HFF-Myc (cell line): ENCODE measurements at regions not wholly inside any gene's neighbourhood (a gene's known extent, or its start where the extent isn't known, plus 50 kb on each side); places are given as distances from the start of the nearest gene placed in this dataset.

Experiments
- DNase-seq: peaks from one replicate; pipeline ENCODE4 v3.0.0-alpha.2; 2011; ENCODE audit warnings: low read depth; ENCODE audit errors: extremely low read depth
- H3K4me3 ChIP-seq: replicated peaks from 2 replicates; pipeline ENCODE4 v1.5.1; 2011; ENCODE audit warnings: low read depth, mild to moderate bottlenecking, control low read depth, low read length
- CTCF ChIP-seq: IDR thresholded peaks from 2 replicates; pipeline ENCODE4 v1.5.1; 2012; ENCODE audit warnings: mild to moderate bottlenecking, low read depth, low read length, control low read depth; ENCODE audit errors: missing control alignments

GRCh38 chr2:150166313-150167051 is 321.0 kb downstream of the RND3 start:
- no peak overlapping the region for H3K4me3 ChIP-seq
- no peak for DNase-seq
- TF ChIP-seq CTCF = no peak

GRCh38 chr2:150165988-150166312 is 321.5 kb downstream of the RND3 start:
- no peak for TF ChIP-seq CTCF
- no peak overlapping the region for H3K4me3 ChIP-seq
- DNase-seq = no peak

DNA sequence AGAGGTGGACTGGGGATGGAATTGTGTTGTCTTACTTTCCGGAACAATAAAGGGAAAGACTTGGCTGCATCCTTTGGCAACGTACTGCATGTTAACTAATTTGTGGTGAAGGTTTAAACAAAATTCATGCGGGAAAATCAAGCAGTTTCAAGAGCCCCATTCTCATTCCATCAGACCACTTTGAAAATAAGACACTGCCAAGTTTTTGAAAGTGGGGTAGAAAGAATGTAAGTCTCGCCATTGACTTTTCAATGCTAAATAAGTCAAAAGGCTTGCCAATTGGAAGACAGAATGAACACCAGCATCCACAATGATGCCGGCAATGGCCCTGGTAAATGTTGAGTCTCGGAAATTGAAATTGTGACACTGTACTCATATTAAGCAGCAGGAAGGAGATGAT is 322.0 kb downstream of the RND3 start:
- DNase-seq = no peak
- TF ChIP-seq CTCF = no peak
- H3K4me3 ChIP-seq = no peak overlapping the region

DNA sequence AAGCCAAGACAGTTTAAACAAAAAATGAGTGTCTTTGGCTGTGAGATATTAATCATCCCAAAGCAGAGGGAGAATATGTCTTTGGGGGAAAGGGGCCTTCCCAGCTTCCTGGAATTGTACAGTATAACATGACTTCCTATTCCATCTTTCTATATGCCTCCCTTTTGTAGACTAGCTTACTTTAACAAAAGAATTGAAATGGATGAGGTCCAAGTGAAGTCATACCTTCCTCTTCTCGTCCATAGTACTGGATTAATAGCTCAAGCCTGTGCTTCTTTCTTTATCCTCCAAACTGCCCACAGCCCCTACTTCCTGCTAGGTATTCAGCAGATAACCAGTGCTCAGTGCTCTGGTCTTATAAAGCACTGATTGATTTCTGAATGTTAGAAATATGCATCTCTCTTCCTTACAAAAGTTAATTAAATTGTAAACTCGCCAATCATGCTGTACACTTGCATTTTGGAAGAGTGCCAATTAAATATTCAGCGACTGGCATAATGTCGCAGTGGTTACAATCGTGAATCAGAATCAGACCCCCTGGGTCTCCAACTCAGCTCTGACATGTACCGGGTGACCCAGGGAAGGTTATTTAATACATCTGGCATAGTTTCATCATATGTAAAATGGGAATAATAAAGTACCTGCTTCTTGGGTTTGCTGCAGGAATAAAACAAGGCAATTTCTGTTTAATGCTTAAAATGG is 325.1 kb downstream of the RND3 start:
- no peak overlapping the region for H3K4me3 ChIP-seq
- DNase-seq = no peak
- no peak for TF ChIP-seq CTCF

- no peak for TF ChIP-seq CTCF
- no peak for DNase-seq
These were observed 327.4 kb downstream of the RND3 start for GRCh38 chr2:150160058-150160457.

GRCh38 chr2:150159300-150159699 is 328.2 kb downstream of the RND3 start:
- no peak overlapping the region for H3K4me3 ChIP-seq
- TF ChIP-seq CTCF = no peak
- no peak for DNase-seq

More at GRCh38 chr2:150160058-150160457, 327.4 kb downstream of the RND3 start:
- H3K4me3 ChIP-seq = no peak overlapping the region
